ENCODE measurements at regions not wholly inside any gene's neighbourhood (a gene's known extent, or its start where the extent isn't known, plus 50 kb on each side); places are given as distances from the start of the nearest gene placed in this dataset.

DNA sequence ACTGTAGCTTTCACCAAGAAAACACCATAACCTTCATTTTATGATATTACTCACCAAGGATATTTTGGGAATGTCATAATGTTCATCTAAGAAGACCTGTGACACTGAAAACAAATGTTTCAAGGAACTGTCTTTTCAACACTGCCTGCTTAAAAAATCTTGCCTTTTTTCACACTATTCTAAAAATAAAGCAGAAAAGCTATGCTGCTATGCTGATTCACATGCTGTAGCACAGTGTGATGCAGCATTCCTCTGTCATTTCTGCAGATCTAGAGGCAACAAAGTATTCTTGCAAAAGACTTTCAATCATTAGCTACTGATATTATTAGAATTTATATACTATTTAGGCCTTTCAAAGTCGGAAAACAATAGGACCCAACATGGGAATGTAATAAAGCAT lies 525.7 kb downstream of the UQCRFS1 start:
- H4K20me1 ChIP-seq (replicated peaks; ENCODE audit: control insufficient read depth, extremely low read depth, insufficient read depth, low read length), result no peaks in the 10 kb centered on the region
- FAIRE-seq (no peak), DNase-seq (ENCODE audit: low read depth, low spot score) (no peak)
- H3K9me3 ChIP-seq (replicated peaks; ENCODE audit: control insufficient read depth, insufficient read depth, low read length), result no peaks in the 10 kb centered on the region
- H3K9me1 ChIP-seq (replicated peaks; ENCODE audit: control insufficient read depth, extremely low read depth, insufficient read depth, low read length), result no peaks in the 10 kb centered on the region
- no peaks in the 10 kb centered on the region for H3K27me3 ChIP-seq (ENCODE audit: control insufficient read depth in 2 of 2, insufficient read depth in 2 of 2, low read length in 2 of 2)
- no peak overlapping the region for H3K4me2 ChIP-seq (ENCODE audit: insufficient read depth, low read length)
- H3K4me1 ChIP-seq (ENCODE audit: control insufficient read depth, extremely low read depth, insufficient read depth, low read length), result no peaks in the 10 kb centered on the region
- no peaks in the 10 kb centered on the region for H3K36me3 ChIP-seq (ENCODE audit: control insufficient read depth in 2 of 2, extremely low read depth in 1 of 2, insufficient read depth in 2 of 2, low read length in 2 of 2)
- H3K27ac ChIP-seq (ENCODE audit: insufficient read depth, low read depth, low read length), result no peak overlapping the region
- H3K79me2 ChIP-seq (ENCODE audit: control insufficient read depth, insufficient read depth, low read length), result no peaks in the 10 kb centered on the region
- dilution Hi-C loops (cut with MboI; ENCODE audit: extremely low pct_ligation_motif_present, low sequenced_read_pairs), result no loop called here
- no peak overlapping the region for H3K4me3 ChIP-seq (replicated peaks in 1 of 3; ENCODE audit: insufficient read depth in 1 of 3, low read depth in 1 of 3, low read length in 3 of 3)
- intact Hi-C loops (cut with micrococcal nuclease), result no loop called here
- TF ChIP-seq EZH2 (IDR thresholded peaks at IDR 0.05; ENCODE audit: borderline replicate concordance, low read depth, low read length, severe bottlenecking) (no peak), MYC (IDR thresholded peaks at IDR 0.05; ENCODE audit: low read depth, low read length) (no peak), POLR2AphosphoS5 (IDR thresholded peaks at IDR 0.05; ENCODE audit: insufficient read depth, low read depth, low read length) (no peak), MAX (IDR thresholded peaks at IDR 0.05; ENCODE audit: insufficient read depth, insufficient read length) (no peak), JUN (IDR thresholded peaks at IDR 0.05; ENCODE audit: borderline replicate concordance, insufficient read depth, insufficient read length, low read depth) (no peak), POLR2A (IDR thresholded peaks at IDR 0.05; ENCODE audit: low read depth, low read length) (no peak)
- no TSS peak for BruUV-seq (replicated peaks)
- CTCF ChIA-PET, result no interaction called here
- no peak overlapping the region for H2AFZ ChIP-seq (ENCODE audit: low read depth, low read length)
- no peak overlapping the region for H3K9ac ChIP-seq (replicated peaks; ENCODE audit: extremely low read depth, insufficient read depth, low read length)
- POLR2A ChIA-PET, result no interaction called here

GRCh38 chr19:28686756-28687155 lies 526.2 kb downstream of the UQCRFS1 start:
- intact Hi-C loops (cut with micrococcal nuclease) (no loop called here), dilution Hi-C loops (cut with MboI; ENCODE audit: extremely low pct_ligation_motif_present, low sequenced_read_pairs) (no loop called here)
- BruUV-seq (replicated peaks), result no TSS peak
- Histone ChIP-seq H3K36me3 (ENCODE audit: control insufficient read depth in 2 of 2, extremely low read depth in 1 of 2, insufficient read depth in 2 of 2, low read length in 2 of 2) (no peaks in the 10 kb centered on the region), H3K9ac (replicated peaks; ENCODE audit: extremely low read depth, insufficient read depth, low read length) (no peak overlapping the region), H3K4me2 (ENCODE audit: insufficient read depth, low read length) (no peak overlapping the region), H3K79me2 (ENCODE audit: control insufficient read depth, insufficient read depth, low read length) (no peaks in the 10 kb centered on the region), H2AFZ (ENCODE audit: low read depth, low read length) (no peak overlapping the region), H3K4me3 (replicated peaks in 1 of 3; ENCODE audit: insufficient read depth in 1 of 3, low read depth in 1 of 3, low read length in 3 of 3) (no peak overlapping the region), H3K27ac (ENCODE audit: insufficient read depth, low read depth, low read length) (no peak overlapping the region), H4K20me1 (replicated peaks; ENCODE audit: control insufficient read depth, extremely low read depth, insufficient read depth, low read length) (no peaks in the 10 kb centered on the region), H3K4me1 (ENCODE audit: control insufficient read depth, extremely low read depth, insufficient read depth, low read length) (no peaks in the 10 kb centered on the region), H3K27me3 (ENCODE audit: control insufficient read depth in 2 of 2, insufficient read depth in 2 of 2, low read length in 2 of 2) (no peaks in the 10 kb centered on the region), H3K9me1 (replicated peaks; ENCODE audit: control insufficient read depth, extremely low read depth, insufficient read depth, low read length) (no peaks in the 10 kb centered on the region), H3K9me3 (replicated peaks; ENCODE audit: control insufficient read depth, insufficient read depth, low read length) (no peaks in the 10 kb centered on the region)
- TF ChIP-seq EZH2 (IDR thresholded peaks at IDR 0.05; ENCODE audit: borderline replicate concordance, low read depth, low read length, severe bottlenecking) (no peak), POLR2A (IDR thresholded peaks at IDR 0.05; ENCODE audit: low read depth, low read length) (no peak), MYC (IDR thresholded peaks at IDR 0.05; ENCODE audit: low read depth, low read length) (no peak), POLR2AphosphoS5 (IDR thresholded peaks at IDR 0.05; ENCODE audit: insufficient read depth, low read depth, low read length) (no peak), JUN (IDR thresholded peaks at IDR 0.05; ENCODE audit: borderline replicate concordance, insufficient read depth, insufficient read length, low read depth) (no peak), GATA2 (IDR thresholded peaks at IDR 0.05; ENCODE audit: insufficient read depth, insufficient read length, low read depth, low read length) (no peak), FOS (IDR thresholded peaks at IDR 0.05; ENCODE audit: borderline replicate concordance, insufficient read depth, low read length) (no peak), MAX (IDR thresholded peaks at IDR 0.05; ENCODE audit: insufficient read depth, insufficient read length) (no peak)
- TF ChIP-seq, protein P1, sequence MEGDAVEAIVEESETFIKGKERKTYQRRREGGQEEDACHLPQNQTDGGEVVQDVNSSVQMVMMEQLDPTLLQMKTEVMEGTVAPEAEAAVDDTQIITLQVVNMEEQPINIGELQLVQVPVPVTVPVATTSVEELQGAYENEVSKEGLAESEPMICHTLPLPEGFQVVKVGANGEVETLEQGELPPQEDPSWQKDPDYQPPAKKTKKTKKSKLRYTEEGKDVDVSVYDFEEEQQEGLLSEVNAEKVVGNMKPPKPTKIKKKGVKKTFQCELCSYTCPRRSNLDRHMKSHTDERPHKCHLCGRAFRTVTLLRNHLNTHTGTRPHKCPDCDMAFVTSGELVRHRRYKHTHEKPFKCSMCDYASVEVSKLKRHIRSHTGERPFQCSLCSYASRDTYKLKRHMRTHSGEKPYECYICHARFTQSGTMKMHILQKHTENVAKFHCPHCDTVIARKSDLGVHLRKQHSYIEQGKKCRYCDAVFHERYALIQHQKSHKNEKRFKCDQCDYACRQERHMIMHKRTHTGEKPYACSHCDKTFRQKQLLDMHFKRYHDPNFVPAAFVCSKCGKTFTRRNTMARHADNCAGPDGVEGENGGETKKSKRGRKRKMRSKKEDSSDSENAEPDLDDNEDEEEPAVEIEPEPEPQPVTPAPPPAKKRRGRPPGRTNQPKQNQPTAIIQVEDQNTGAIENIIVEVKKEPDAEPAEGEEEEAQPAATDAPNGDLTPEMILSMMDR (IDR thresholded peaks at IDR 0.05; ENCODE audit: extremely low read depth in 1 of 2, insufficient read depth in 1 of 2, low read depth in 1 of 2, low read length in 2 of 2), result no peak
- ChIA-PET POLR2A (no interaction called here), CTCF (no interaction called here)
- FAIRE-seq (no peak), DNase-seq (ENCODE audit: low read depth, low spot score) (no peak)

Measured in endothelial cell of umbilical vein (primary cell).